ENCODE measurements at regions not wholly inside any gene's neighbourhood (a gene's known extent, or its start where the extent isn't known, plus 50 kb on each side); places are given as distances from the start of the nearest gene placed in this dataset.

GRCh38 chr6:119608994-119609393, 259.4 kb upstream of the MAN1A1 start:
- in situ Hi-C loops (cut with HindIII; ENCODE audit: low sequenced_read_pairs), result no loop called here
- TF ChIP-seq, protein P1, sequence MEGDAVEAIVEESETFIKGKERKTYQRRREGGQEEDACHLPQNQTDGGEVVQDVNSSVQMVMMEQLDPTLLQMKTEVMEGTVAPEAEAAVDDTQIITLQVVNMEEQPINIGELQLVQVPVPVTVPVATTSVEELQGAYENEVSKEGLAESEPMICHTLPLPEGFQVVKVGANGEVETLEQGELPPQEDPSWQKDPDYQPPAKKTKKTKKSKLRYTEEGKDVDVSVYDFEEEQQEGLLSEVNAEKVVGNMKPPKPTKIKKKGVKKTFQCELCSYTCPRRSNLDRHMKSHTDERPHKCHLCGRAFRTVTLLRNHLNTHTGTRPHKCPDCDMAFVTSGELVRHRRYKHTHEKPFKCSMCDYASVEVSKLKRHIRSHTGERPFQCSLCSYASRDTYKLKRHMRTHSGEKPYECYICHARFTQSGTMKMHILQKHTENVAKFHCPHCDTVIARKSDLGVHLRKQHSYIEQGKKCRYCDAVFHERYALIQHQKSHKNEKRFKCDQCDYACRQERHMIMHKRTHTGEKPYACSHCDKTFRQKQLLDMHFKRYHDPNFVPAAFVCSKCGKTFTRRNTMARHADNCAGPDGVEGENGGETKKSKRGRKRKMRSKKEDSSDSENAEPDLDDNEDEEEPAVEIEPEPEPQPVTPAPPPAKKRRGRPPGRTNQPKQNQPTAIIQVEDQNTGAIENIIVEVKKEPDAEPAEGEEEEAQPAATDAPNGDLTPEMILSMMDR (IDR thresholded peaks at IDR 0.05; ENCODE audit: low read depth, low read length), result no peak
- H3K4me3 ChIP-seq (ENCODE audit: low read depth, low read length), result no peak overlapping the region
- DNase-seq (ENCODE audit: low read depth, low spot score), result no peak

DNA sequence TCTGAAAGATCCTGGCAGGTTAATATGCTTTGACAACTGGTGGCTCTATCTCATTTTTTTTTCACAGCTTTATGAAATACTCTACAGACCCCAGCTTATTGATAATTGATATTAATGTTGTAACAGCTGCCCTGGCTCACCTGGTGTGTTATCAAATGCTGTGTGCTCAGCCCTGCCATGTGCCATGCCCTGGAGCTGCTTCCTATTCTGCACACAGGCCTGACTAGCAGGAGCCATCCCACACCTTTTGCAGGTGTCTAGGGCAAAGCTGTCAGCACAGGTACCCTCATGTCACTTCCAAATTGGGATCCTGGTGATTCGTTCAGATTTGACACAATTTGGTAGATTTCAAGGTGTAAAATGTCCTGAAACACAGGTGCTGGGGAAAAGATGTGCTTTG, 254.6 kb upstream of the MAN1A1 start:
- no peak for DNase-seq (ENCODE audit: low read depth, low spot score)
- H3K4me3 ChIP-seq (ENCODE audit: low read depth, low read length), result no peak overlapping the region
- in situ Hi-C loops (cut with HindIII; ENCODE audit: low sequenced_read_pairs), result no loop called here
- TF ChIP-seq, protein P1 (IDR thresholded peaks at IDR 0.05; ENCODE audit: low read depth, low read length), result no peak

GRCh38 chr6:119603501-119603900, 253.9 kb upstream of the MAN1A1 start:
- no peak overlapping the region for H3K4me3 ChIP-seq (ENCODE audit: low read depth, low read length)
- TF ChIP-seq, protein P1 (IDR thresholded peaks at IDR 0.05; ENCODE audit: low read depth, low read length), result no peak
- DNase-seq (ENCODE audit: low read depth, low spot score), result no peak
- in situ Hi-C loops (cut with HindIII; ENCODE audit: low sequenced_read_pairs), result no loop called here

DNA sequence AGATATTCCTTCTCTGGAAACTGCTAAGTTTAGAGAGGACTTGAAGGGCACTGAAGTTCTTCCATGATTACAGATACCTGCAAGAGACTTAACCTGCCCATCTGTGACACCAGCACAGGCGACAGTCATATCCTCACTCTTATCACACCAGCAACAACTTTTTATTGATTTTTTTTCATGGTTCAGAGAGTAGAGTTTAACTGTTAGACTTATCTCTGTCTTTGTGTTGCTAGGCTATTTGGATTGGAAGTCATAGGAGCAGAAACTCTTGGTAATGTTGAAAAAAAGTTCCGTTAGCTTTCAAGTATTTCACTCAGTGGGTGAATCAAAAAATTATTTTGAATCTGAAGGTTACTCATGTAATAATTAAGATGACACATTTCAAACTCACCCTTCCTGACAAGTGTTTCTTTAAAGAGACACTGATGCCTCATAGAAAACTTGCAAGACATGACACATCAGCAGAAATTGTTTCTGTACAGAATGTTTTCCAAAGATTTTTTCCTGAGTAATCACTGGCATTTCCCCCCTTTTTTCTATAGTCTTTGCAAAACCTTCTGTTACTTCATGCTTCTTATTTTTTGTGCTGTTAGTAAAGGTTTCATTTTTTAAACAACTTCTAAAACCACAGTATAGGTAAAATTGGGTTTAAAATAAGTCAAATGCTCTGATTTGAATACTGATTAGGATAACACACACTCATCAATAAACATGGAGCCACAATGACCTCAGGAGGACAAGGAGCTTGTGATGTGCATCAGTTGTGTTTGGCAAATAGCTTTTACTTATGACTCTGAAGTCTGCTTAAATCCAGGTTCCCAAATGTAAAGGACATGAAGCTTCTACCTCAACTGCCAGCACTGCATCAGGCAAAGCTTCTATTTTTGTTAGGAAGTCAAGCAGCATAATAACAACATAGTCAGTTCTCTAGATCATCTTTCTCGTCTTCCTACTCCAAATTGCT, 252.9 kb upstream of the MAN1A1 start:
- TF ChIP-seq, protein P1 (IDR thresholded peaks at IDR 0.05; ENCODE audit: low read depth, low read length), result no peak
- peak; percentile 53 for DNase-seq (ENCODE audit: low read depth, low spot score)
- in situ Hi-C loops (cut with HindIII; ENCODE audit: low sequenced_read_pairs), result no loop called here
- no peak overlapping the region for H3K4me3 ChIP-seq (ENCODE audit: low read depth, low read length)

- in situ Hi-C loops (cut with HindIII; ENCODE audit: low sequenced_read_pairs), result no loop called here
- DNase-seq (ENCODE audit: low read depth, low spot score), result no peak
- TF ChIP-seq, protein P1 (IDR thresholded peaks at IDR 0.05; ENCODE audit: low read depth, low read length), result no peak
- no peak overlapping the region for H3K4me3 ChIP-seq (ENCODE audit: low read depth, low read length)
Measured at GRCh38 chr6:119598883-119599282, 249.3 kb upstream of the MAN1A1 start.

- no peak overlapping the region for H3K4me3 ChIP-seq (ENCODE audit: low read depth, low read length)
- TF ChIP-seq, protein P1 (IDR thresholded peaks at IDR 0.05; ENCODE audit: low read depth, low read length), result no peak
- DNase-seq (ENCODE audit: low read depth, low spot score), result no peak
- in situ Hi-C loops (cut with HindIII; ENCODE audit: low sequenced_read_pairs), result no loop called here
Measured at GRCh38 chr6:119594907-119595306, 245.3 kb upstream of the MAN1A1 start.

Measured in astrocyte of the spinal cord (primary cell).